Loucy (cell line): ENCODE measurements at regions not wholly inside any gene's neighbourhood (a gene's known extent, or its start where the extent isn't known, plus 50 kb on each side); places are given as distances from the start of the nearest gene placed in this dataset.

ENCODE experiments used
- EZH2phosphoT487 ChIP-seq: fragments of 200-600 bp; IDR thresholded peaks from 2 replicates; pipeline ENCODE4 v1.6.1; 2018; ENCODE audit warnings: antibody characterized with exemption, mild to moderate bottlenecking, moderate library complexity, borderline replicate concordance
- TF ChIP-seq, protein P1 (sequence below): fragments of 200-600 bp; sonication (generic); conservative IDR thresholded peaks from 2 replicates; pipeline ENCODE4 v1.5.1; 2014; ENCODE audit warnings: mild to moderate bottlenecking, antibody characterized with exemption, low read length

DNA sequence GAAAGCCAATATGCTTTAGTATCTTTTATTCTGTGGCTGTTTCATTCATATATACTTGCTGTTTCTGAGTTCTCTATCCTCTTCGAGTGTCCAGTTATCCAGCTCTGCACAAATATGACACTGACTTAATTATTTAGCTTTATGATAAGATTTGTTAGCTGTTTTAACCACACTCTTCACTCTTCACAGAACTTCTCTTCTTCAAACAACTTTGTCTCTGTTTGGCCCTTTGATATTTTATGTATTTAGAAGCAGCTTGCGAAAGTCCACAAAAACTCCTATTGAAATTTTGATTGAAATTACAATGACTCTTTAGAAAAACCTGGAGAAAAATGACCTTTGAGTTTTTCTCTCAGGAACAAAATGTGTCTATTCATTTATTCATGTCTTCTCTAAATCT, 407.0 kb downstream of the CPS1 start:
- TF ChIP-seq, protein P1, sequence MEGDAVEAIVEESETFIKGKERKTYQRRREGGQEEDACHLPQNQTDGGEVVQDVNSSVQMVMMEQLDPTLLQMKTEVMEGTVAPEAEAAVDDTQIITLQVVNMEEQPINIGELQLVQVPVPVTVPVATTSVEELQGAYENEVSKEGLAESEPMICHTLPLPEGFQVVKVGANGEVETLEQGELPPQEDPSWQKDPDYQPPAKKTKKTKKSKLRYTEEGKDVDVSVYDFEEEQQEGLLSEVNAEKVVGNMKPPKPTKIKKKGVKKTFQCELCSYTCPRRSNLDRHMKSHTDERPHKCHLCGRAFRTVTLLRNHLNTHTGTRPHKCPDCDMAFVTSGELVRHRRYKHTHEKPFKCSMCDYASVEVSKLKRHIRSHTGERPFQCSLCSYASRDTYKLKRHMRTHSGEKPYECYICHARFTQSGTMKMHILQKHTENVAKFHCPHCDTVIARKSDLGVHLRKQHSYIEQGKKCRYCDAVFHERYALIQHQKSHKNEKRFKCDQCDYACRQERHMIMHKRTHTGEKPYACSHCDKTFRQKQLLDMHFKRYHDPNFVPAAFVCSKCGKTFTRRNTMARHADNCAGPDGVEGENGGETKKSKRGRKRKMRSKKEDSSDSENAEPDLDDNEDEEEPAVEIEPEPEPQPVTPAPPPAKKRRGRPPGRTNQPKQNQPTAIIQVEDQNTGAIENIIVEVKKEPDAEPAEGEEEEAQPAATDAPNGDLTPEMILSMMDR: no peak
- no peak for TF ChIP-seq EZH2phosphoT487
